GM12864 (cell line): ENCODE measurements at regions not wholly inside any gene's neighbourhood (a gene's known extent, or its start where the extent isn't known, plus 50 kb on each side); places are given as distances from the start of the nearest gene placed in this dataset.

ENCODE experiments used
- DNase-seq: peaks from one replicate; pipeline ENCODE4 v3.0.0-alpha.2; 2011; ENCODE audit warnings: low read depth
- H3K4me3 ChIP-seq: 2 replicates; pipeline ENCODE4 v1.5.1; 2011; ENCODE audit warnings: mild to moderate bottlenecking, low read depth, low read length, control low read depth
- TF ChIP-seq, protein P1 (sequence below): IDR thresholded peaks from 2 replicates; pipeline ENCODE4 v1.5.1; 2011; ENCODE audit warnings: low read depth, mild to moderate bottlenecking, moderate library complexity, low read length, control low read depth, inconsistent platforms; ENCODE audit errors: missing control alignments

- no peak for DNase-seq
- H3K4me3 ChIP-seq: no peak overlapping the region
- TF ChIP-seq, protein P1, sequence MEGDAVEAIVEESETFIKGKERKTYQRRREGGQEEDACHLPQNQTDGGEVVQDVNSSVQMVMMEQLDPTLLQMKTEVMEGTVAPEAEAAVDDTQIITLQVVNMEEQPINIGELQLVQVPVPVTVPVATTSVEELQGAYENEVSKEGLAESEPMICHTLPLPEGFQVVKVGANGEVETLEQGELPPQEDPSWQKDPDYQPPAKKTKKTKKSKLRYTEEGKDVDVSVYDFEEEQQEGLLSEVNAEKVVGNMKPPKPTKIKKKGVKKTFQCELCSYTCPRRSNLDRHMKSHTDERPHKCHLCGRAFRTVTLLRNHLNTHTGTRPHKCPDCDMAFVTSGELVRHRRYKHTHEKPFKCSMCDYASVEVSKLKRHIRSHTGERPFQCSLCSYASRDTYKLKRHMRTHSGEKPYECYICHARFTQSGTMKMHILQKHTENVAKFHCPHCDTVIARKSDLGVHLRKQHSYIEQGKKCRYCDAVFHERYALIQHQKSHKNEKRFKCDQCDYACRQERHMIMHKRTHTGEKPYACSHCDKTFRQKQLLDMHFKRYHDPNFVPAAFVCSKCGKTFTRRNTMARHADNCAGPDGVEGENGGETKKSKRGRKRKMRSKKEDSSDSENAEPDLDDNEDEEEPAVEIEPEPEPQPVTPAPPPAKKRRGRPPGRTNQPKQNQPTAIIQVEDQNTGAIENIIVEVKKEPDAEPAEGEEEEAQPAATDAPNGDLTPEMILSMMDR: no peak
These were observed 252.7 kb downstream of the NR4A2 start for GRCh38 chr2:156079845-156080244.

DNA sequence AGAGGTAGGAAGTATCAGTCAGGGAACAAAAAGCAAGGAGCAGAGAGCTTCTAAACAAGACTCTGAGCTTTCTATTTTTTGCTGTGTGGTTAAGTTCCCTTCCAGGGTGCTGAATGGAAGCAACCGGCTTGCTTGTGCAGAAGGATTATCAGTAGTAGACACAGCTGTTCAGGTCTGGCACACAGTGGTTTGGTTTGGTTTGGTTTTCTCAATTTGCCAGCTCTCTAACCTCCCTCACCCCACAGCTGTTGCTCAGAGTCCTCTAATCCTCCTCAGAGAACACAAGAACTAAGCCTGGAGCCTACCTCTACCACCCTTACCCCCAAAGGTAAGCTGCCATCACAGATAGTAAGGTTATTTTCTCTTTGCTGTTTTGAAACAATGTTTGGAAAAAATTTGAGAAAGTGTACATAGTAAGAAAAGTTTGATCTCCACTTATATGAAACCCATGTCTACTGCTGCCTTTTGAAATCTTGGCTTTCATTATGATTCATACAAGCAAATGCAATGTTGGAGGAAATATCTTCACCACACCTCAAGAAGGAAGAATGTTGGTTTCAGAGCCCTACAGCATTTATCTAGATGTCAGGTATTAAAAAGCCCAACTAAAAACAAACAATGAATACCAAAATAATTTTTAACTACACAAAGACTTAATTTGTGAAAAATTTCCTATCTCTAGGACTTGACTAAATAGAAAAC lies 255.3 kb downstream of the NR4A2 start:
- TF ChIP-seq, protein P1: no peak
- no peak for DNase-seq
- H3K4me3 ChIP-seq: no peak overlapping the region

- TF ChIP-seq, protein P1: peak; percentile 20
- DNase-seq: no peak
These were observed 266.6 kb downstream of the NR4A2 start for GRCh38 chr2:156065912-156066311.

DNA sequence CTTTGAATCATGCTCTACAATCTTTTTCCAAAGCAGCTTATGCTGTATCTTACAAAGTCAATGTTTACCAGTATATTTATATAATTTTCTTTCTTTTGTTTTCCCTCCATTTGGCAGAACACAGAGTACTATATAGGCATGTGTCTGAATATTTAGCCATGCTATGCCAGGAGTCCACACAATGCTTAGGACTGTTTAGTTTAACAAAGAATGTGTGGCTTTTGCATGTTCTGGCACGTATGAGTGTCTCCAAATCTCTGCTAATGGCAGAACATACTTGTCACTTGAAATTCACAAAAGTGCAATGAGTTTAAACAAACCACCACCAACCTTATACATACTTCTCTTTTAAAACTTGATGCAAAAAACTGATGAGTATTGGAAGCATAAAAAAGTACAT lies 268.0 kb downstream of the NR4A2 start:
- no peak for DNase-seq
- TF ChIP-seq, protein P1: no peak
- H3K4me3 ChIP-seq: no peak overlapping the region

More at GRCh38 chr2:156065912-156066311, 266.6 kb downstream of the NR4A2 start:
- no peak overlapping the region for H3K4me3 ChIP-seq

DNA sequence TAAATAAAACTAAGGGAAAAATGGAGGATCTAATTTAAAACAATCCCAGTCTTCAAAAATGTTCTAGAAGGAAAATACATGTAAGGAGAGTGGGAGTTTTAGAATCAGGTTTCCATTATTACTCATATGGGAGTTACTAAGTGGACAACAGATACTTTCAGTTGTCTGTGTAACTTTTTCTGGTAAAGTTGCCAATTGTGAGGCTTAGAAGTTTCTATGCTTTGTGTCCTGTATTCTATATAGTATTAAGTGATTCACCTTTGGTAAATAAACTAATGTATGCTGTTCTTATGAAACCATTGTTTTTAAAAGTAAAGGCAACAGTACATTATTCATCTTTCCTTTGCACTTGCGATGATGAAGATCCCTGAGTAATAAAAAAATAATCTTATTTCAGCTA lies 274.9 kb downstream of the NR4A2 start:
- no peak for DNase-seq
- no peak overlapping the region for H3K4me3 ChIP-seq
- TF ChIP-seq, protein P1: no peak

DNA sequence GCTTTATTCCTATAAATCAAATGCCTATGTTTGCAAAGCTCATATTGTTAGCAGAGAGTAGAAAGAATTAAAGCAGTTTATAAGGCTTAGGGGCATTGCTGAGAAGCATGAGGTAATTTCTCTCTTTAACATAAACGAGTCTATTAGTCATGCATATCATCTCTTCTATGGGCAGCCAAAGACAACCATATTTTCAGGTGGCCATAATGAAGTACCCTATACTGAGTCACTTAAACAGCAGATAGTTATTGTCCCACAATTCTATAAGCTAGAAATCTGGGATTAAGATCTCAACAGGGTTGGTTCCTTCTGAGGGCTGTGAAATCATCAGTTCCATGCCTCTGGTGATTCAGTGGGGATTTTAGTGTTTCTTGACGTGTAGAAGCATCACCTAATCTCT lies 277.5 kb downstream of the NR4A2 start:
- DNase-seq: no peak
- TF ChIP-seq, protein P1: no peak
- H3K4me3 ChIP-seq: no peak overlapping the region

DNA sequence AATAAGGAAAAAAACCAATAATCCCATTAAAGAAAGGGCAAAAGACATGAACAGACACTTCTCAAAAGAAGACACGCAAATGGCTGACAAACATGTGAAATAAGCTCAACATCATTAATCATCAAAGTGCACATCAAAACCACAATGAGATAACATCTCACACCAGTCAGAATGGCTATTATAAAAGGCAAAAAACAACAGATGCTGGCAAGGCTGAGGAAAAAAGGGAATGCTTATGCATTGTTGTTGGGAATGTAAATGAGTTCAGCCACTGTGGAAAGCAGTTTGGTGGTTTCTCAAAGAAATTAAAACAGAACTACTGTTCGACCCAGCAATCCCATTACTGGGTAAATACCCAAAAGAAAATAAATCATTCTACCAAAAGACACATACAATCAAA lies 285.6 kb downstream of the NR4A2 start:
- no peak for DNase-seq
- TF ChIP-seq, protein P1: no peak
- H3K4me3 ChIP-seq: no peak overlapping the region
